Mucosa of gallbladder (tissue), 1 donor: ENCODE measurements at regions not wholly inside any gene's neighbourhood (a gene's known extent, or its start where the extent isn't known, plus 50 kb on each side); places are given as distances from the start of the nearest gene placed in this dataset.
A peak's percentile ranks its signal among the peaks of the same experiment; 100 is the strongest.
"Not testable (repeated sequence)": the region's sequence is repeated elsewhere in the genome, so short reads cannot be mapped to it uniquely, and the experiment has no call there.

ENCODE experiments used
- DNase-seq: peaks from one replicate; pipeline ENCODE4 v3.0.0-alpha.2; 2020; ENCODE audit warnings: low spot score
- donor health status: DM: no; HTN: no; CAD: no.

GRCh38 chr7:115356999-115357702, 435.3 kb downstream of the MDFIC start:
- no peak for DNase-seq

DNA sequence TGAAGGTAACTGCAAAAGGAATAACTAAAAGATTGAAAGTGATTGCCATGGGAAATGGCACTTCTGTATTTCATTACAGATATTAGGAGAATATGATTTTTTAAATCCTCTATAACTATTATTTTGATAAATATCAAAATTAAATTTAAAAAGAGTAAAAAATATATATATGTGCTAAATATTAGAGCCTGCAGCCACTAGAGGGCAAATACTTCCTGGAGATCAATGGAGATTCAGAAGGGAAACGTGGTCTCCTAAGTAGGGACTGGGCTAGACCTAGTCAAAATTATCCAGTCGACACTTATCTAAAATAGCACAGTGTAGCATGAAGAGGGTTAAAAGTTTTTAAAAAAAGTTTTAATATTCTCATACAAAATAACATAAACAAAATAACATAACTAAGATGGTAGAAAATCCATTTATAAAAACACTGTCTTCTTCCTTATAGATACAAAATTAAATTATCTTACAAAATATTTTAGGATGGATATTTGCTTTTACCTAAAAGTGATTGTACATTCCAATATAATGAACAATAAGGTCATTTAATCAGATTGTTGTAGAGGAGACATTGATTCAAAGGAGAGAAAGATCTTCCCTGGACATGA, 434.3 kb downstream of the MDFIC start:
- DNase-seq, result no peak

DNA sequence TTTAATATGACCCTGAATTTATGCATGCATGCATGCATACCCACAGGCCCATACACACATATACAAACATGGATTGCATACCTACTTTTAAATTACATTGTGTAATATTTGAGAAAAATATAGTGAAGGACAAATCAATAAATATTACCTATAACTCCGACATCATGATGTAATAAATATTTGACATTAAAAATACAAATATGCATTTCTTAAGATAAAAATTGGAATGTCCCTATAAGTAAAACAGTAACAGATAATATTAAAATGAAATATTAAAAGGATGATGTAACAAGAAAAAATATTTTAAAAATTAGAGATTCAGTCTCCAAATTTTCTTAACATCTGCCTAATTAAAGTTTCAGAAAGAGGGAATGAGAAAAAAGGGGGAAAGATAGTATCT, 433.0 kb downstream of the MDFIC start:
- no peak for DNase-seq

DNA sequence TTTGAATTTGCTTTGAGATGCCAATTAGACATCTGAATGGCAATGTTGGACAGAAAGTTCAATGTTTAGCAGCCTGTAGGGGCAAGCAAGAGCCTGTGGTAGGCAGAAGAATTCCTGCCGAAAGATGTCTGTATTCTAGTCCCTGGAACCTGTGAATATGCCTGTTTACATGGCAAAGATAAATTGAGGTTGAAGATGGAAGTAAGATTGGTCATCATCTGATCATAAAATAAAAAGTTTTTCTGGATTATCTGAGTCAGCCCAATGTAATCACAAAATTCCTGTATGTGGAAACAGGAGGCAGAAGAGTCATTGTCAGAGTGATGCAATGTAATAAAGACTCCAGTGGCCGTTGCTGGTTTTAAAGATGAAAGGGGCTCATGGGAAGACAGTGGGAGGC, 430.5 kb downstream of the MDFIC start:
- DNase-seq, result no peak

- no peak for DNase-seq
Measured at GRCh38 chr7:115350764-115351163, 428.9 kb downstream of the MDFIC start.

DNA sequence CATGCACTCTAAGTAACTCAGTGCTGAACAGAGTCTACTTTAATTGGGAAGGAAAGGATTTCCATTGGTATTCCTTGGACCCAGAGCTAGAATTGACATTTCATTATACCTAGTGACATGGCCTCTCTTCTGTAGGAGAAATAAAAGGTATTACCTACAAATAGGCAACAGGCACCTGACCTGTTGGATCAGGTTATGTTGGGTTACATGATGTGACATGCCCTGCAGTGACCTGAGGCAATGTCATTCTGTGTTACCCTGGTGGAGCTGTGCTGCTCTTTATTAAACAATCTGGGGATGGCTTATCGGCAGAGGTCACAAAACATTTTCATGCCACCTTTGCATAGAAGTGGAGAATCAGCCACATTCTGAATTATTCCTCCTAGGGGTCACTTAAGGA, 427.7 kb downstream of the MDFIC start:
- DNase-seq, result no peak

DNA sequence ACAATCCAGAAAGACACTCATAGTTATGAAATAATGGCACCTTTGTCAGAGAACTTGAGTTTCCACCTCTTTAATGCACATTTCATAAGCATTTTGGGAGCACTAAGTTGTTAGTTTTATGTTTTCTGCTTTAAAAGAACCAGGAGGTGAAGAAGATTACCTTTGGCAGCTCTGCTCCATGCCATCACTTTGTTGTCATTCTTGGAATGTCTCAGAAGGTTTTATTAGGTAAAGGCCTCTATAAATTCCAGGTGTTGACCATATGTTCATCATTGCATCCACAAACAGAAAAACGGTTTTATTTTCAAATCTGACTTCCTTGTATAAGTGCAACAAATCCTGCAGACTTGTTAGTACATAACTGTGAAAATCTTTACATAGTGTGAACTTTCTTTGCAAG, 424.8 kb downstream of the MDFIC start:
- DNase-seq, result no peak

- DNase-seq, result no peak
Measured at GRCh38 chr7:115340828-115341227, 418.9 kb downstream of the MDFIC start.

DNA sequence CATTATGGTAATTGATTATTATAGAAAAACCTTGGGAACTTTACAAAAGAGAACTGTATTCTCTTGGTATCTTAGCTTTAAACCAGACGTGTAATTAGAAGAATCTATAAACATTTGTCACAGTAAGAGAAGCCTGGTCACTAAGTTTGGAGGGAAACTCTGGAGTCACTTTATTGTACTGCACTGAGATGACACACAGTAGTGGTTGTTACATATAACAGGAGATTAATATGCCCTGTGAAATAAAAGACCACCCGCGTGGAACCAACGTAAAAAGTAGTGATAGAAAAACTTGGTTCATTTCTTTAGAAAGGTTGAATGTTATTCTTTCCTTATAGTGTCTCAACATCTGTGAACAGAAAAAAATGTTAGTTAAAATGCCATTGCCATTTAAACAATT, 416.1 kb downstream of the MDFIC start:
- no peak for DNase-seq

- DNase-seq, result no peak
Measured at GRCh38 chr7:115332691-115333090, 410.8 kb downstream of the MDFIC start.

DNA sequence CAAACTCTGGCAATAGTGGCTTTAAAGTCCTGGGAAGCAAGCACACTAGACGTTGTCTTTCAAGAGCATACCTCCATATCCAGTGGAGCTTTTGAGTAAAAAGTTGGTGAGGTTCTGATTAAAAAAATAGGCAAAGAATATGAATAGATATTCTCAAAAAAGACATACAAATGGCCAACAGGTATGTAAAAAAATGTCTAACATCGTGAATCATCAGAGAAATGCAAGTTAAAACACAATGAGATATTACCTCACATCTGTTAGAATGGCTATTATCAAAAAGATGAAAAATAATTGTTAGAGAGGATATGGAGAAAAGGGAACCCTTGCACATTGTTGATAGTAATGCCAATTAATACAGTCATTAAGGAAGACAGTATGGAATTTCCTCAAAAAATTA, 407.1 kb downstream of the MDFIC start:
- no peak for DNase-seq

- no peak for DNase-seq
Measured at GRCh38 chr7:115328018-115328417, 406.1 kb downstream of the MDFIC start.

GRCh38 chr7:115327326-115327725, 405.4 kb downstream of the MDFIC start:
- DNase-seq, result no peak

DNA sequence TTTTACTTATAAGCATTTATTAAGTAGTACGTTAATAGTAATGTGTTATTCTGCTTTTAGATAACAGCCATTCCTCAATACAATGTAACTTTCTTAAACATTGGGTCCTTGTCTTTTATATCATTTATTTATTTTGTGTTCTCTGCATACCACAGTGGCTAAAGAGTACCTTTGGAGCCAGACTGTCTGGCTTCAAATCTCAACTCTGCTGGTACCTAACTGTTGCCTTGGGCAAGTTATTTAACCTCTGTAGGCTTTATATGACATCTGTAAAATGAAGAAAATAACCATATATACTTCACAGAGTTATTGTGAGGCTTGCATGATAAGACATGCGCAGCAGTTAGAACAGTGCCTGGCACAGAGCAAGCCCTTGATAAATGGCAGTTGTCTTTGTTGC, 397.6 kb downstream of the MDFIC start:
- no peak for DNase-seq

- not testable (repeated sequence) for DNase-seq
Measured at GRCh38 chr7:115310316-115310715, 388.4 kb downstream of the MDFIC start.

DNA sequence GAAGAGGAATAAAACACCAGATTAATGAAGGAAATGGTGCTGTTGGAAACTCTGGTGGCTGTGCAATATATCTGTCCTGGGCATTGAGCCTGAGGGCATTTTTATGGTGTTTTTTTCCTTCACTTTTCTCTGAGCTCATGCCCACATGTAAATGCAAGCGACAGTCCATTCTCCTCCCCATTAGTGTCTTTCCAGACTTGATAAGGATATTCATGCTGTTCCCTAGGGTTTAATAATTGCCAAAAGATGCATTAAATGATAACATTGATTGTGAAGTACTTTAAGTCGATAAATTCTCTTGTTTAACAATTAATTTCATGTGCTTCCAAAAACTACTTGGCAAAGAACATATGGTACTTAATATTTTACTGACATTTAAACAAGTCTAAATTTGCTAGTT, 384.7 kb downstream of the MDFIC start:
- DNase-seq, result no peak

DNA sequence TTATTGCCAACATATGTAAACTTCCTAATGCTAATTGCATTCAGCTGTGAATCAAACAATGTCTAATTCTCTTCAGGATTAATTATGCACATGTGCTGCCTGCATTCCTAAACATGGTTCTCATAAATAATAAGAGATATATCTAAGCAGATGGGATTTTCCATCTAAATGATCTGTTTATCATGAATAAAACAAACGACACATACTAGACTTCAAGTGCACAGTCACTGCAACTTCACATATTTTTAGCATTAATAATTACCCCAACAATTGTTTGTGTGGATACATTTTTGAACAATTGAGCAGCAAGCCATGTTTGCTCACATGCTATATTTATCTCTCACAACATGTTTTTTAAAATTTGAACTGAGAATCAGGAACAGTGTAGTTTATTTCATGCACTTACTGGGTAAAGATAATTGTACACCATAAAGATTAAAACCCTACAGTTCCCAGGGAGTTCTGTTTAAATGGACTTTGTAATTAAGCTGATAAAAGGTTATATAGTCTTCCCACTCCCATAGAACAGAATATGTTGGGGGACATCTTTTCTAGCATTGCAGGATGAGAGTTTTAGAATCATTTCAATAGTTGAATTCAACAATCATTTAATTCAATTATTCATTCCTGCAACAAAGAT, 378.5 kb downstream of the MDFIC start:
- no peak for DNase-seq

DNA sequence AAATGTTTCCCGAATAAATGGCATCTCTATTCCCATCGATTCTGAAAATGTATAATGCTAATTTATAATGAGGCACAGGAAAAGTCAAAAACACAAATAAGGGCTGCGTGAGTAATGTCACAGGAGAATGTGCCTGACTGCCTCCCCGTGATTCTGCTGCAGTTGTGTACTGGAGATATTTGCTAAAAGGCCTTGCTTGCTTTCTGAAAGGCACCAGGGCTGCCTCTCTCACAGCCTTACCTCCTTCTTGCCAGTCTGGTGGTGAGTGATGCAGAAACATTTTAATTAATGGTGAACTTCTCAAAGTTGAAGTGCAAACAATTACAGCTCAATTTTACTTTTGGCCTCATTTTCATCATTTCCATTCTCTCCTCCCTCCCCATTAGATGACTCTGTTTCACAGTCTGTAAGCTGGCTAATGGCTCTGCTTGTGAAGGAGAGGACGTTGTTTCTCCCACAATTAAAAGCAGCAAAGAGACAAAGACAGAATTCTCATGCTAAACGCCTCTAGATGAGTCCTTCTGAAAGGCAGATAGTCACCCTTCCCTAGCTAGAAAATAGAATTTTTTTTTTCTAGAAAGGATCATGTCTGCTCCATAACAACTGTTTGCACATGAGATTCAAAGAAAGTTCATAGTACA, 377.6 kb downstream of the MDFIC start:
- DNase-seq, result no peak

DNA sequence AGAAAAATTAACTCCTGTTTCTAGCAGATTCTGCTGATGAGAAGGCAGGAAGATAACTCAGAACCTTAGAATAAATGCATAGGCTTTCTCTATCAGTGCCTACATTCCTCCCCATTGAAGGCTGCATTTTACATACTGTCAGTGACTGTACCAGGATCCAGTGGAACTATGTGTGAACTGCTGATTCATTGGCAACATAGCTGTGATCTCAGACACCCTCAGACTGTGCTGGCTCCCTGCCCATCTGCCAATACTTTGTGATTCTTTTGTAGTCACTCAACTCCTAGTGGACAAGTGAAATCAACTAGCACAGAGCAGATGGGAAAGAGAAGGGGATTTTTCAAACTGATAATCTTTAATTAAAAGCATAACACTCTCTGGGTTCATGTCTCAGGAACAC, 375.8 kb downstream of the MDFIC start:
- peak; percentile 17 for DNase-seq

- no peak for DNase-seq
Measured at GRCh38 chr7:115293628-115294240, 371.8 kb downstream of the MDFIC start.

- DNase-seq, result no peak
Measured at GRCh38 chr7:115292381-115292780, 370.5 kb downstream of the MDFIC start.

DNA sequence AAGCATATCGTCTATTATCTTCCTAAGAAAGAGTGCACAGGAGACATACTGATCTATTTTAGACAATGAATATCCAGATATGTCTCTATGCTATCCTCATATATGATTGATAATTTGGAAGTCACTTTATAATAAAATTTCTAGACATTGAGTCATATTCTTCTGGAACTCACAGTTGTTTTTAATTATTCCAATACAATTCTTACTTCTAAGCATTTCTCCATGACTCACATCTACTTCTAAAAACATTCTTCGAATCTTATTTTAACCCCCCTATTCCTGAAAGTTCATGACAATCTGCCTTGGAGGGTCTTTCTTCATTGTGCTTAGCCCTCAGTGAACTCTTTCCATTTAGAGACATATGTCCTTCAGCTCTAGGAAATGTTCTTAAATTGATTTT, 368.1 kb downstream of the MDFIC start:
- no peak for DNase-seq
